ENCODE measurements at regions not wholly inside any gene's neighbourhood (a gene's known extent, or its start where the extent isn't known, plus 50 kb on each side); places are given as distances from the start of the nearest gene placed in this dataset.

DNA sequence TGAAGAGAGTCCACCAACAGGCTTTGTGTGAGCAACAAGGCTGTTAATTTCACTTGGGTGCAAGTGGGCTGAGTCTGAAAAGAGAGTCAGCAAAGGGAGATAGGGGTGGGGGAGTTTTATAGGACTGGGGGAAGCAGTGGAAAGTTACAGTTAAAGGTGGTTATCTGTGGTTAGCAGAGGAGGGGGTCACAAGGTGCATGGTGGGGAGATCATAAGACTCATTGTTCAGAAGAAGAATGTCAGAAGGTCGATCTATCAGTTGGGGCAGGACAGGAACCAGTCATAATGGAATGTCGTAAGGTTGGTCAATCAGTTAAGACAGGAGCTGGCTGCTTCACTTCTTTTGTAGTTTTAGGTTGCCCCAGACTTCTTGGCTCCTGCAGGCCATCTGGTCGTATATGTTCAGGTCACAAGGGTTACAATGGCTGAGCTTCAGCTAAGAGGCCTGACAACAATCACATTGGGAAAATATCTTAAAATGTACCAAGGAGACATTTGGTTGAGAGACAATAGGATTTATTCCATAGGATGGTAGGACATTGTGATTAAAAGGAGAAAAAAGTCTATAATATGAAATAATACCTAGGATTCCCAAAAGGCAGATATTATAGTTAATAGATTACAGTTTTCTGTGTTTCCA lies 356.4 kb downstream of the ANKRD7 start:
- no peak for DNase-seq

DNA sequence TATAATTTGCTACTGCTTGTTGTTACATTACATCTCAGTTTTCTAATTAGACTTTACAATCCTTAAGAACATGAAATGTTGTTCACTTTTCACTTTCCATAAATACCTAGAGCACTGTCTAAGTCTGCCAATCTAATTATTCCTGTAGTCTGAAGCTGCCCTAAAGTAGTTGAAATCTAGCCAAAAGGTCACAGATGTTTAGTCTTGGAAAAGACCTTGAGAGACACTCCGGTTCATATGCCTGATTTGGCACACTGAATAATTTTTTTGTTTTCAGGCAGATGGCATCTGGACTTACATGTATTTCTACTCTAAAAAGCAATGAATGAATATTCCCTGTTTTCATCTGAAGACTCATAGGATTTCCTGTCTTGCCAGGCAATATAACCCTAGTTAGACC lies 359.1 kb downstream of the ANKRD7 start:
- no peak for DNase-seq

DNA sequence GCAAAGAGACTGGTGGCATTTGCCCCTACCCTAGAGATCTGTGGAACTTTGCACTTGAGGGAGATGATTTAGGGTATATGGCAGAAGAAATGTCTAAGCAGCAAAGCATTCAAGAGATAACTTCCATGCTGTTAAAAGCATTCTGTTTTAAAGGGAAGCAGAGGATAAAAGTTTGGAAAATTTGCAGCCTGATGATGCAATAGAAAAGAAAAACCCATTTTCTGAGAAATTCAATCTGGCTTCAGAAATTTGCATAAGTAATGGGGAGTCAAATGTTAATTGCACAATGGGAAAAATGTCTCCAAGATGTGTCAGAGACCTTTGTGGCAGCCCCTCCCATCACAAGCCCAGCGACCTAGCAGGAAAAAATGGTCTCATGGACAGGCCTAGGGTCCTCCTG lies 361.7 kb downstream of the ANKRD7 start:
- no peak for DNase-seq

GRCh38 chr7:118590107-118590506 lies 365.6 kb downstream of the ANKRD7 start:
- DNase-seq = no peak

- no peak for DNase-seq
Measured at GRCh38 chr7:118602090-118602489, 377.6 kb downstream of the ANKRD7 start.

- no peak for DNase-seq
Measured at GRCh38 chr7:118606602-118607001, 382.1 kb downstream of the ANKRD7 start.

- DNase-seq = no peak
Measured at GRCh38 chr7:118609207-118609606, 384.7 kb downstream of the ANKRD7 start.

DNA sequence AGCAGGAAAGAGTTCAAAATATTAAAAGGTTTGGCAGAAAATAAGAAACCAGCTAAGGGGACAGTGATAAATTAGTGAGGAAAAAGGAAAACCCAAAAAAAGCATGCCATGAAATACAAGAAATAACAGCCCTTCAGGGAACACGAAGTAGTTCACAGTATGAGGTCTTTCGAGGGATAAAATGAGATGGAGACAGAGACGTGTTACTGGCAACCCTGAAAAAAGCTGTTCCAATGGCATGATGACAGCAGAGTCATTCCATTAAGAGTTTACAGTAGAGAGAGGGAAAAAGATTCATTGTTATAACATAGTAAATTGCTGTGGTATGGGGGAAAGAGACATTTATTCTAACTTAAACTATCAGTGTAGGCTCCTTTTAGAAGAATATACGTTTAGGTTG lies 391.2 kb downstream of the ANKRD7 start:
- DNase-seq = no peak

DNA sequence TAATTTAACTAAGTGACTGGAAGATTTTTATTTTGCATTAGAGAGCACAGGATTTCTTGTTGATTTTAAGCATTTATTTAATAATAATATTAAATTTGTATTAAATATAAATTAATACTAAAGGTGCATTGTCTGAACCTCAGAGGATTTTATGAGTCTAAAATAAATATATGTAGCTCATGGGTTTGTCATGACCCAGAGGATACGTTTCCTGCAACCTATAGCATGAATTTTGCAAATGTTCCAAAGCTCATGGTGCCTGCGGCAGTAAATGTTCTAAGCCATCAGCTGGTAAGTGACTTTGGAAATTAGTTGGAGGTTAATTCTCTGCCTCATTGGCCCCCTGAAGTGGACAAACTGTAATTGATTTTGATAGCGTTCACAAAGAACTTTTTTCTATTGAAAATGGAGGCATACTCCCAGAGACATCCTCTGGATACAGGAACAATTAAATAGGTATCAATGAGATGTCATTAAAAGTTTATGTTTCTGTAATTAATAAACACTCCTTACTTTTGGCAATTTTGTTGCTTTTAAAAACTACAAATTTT lies 397.4 kb downstream of the ANKRD7 start:
- no peak for DNase-seq

- DNase-seq = no peak
Measured at GRCh38 chr7:118626739-118627138, 402.2 kb downstream of the ANKRD7 start.

GRCh38 chr7:118627467-118627866 lies 403.0 kb downstream of the ANKRD7 start:
- DNase-seq = no peak

GRCh38 chr7:118629898-118630438 lies 405.5 kb downstream of the ANKRD7 start:
- no peak for DNase-seq

- DNase-seq = no peak
Measured at GRCh38 chr7:118642396-118642795, 417.9 kb downstream of the ANKRD7 start.

DNA sequence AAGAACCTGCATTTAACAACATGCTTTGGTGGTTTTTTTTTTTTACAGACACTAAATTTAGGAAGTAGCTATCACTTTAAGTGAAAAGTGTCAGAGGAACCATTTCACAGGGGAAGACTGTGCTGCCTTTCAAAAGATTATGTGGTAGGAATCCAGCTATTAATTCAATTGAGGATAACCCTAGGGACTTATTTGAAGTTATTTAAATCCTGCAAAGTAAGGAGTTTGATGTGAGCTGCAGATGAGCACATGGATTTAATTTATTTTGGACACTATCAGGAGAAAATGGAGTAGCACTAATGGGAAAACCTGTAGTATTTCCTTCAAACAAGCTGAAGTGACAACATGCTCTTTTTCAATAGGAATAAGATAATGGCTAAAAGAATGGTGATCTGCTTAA lies 419.8 kb downstream of the ANKRD7 start:
- no peak for DNase-seq

- no peak for DNase-seq
Measured at GRCh38 chr7:118648002-118648401, 423.5 kb downstream of the ANKRD7 start.

- no peak for DNase-seq
Measured at GRCh38 chr7:118657391-118658005, 433.0 kb downstream of the ANKRD7 start.

DNA sequence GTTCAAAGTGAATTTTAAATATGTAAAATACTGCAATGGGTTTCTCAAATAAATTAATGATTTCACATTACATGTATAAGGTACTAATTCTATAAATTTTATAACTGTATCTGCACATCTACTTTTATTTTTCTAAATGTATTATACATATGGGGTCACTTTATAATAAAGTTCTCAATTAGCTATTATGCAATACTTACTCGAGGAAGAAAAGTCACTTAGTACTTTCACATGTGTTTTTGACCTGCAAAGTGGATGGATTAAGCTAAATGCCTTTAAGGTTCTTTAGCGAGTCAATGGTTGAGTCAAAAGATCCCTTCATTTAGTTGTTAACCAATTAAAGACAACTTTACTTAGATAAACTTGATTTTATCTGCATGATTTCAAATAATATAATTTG lies 437.8 kb downstream of the ANKRD7 start:
- no peak for DNase-seq

GRCh38 chr7:118664498-118664897 lies 440.0 kb downstream of the ANKRD7 start:
- DNase-seq = no peak

GRCh38 chr7:118671149-118671548 lies 446.6 kb downstream of the ANKRD7 start:
- no peak for DNase-seq

DNA sequence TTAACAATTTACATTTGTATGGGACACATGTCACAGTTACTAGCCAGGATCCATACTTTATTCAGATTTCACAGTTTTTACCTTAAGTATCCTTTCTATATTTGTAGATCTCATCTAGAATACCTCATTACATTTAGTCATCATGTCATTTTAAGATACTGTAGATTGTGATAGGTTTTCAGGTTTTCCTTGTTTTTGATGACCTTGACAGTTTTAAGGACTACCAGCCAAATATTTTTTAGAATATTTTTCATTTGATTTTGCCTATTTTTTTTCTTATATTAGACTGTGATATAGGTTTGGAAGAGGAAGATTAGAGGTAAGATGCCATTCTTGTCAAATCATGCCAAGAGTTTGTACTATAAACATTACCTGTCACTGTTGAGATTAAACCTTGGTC lies 460.3 kb downstream of the ANKRD7 start:
- no peak for DNase-seq

DNA sequence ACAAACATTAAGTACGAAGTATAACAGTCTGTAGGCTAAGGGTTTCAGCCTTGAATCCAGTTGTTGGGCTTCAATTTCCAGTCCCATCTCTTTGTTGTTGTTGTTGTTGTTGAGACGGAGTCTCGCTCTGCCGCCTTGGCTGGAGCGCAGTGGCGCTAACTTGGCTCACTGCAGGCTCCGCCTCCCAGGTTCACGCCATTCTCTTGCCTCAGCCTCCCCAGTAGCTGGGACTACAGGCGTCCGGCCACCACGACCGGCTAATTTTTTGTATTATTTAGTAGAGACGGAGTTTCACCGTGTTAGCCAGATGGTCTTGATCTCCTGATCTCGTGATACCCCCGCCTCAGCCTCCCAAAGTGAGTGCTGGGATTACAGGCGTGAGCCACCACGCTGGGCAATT lies 464.9 kb downstream of the ANKRD7 start:
- DNase-seq = no peak

DNA sequence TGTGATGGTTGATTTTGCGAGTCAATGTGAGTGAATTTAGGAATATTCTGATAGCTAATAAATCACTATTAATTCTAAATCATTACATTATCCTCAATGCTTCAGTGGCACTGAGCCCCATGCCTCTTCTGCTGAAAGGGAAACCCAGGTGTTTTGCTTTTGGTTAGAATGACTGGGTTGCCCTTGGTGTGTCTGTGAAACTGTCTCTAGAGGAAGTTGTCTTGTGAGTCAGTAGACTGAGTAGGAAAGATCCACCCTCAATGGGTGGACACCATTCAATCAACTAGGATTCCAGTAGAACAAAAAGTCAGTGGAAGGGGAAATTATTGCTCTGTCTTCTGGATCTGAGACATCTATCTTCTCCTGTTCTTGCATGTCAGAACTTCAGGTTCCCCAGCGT lies 472.4 kb downstream of the ANKRD7 start:
- no peak for DNase-seq

DNA sequence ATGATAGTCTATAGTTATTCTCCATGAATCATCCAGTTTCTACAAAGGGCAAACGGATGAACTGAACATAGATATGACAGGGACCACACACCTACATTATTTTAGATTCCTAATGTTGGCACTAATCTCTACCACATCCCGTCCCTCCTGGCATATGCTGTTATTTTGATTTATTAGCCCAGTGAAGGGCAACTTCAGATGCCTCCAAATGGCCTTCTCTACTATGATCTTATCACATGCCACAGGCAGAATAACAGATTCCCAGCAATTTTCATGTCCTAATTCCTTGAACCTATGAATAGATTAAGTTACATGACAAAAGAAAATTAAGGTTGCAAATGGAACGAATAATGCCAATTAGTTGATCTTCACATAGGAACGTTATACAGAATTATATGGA lies 474.7 kb downstream of the ANKRD7 start:
- DNase-seq = no peak

DNA sequence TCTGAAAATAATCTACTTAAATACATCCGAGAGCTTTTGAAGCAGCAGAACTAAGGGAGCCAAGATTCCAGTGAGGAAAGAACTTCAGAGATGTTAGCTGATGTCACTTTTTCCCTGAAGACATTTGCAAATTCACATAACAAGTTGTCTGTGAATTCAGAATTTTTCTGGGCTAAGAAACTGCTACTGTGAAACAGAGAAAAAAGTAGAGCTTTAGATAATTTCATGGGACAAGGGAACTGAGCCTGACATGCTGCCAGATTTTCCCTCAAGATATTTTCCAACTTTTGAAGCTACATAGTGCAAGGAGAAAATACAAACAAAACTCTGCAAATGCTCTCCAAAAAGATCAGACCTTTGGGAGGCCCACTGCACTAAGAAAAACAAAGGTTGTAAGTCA lies 484.2 kb downstream of the ANKRD7 start:
- no peak for DNase-seq

DNA sequence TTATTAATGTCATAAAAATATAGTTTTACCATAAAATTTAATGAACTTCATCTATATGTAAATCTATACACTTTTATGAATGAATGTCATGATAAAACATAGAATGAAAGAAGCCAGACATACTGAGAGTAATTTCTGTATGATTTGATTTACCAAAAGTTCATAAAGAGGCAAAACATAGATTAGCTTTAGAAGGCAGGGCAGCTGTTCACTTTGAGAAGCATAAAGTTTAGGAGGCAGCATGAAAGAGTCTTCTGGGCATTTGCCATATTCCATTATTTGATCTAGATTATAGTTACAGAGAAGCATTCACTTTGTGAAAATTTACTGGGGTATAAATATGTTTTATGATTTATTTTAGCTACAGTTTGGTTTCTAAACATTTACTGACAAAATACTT lies 487.2 kb downstream of the ANKRD7 start:
- no peak for DNase-seq
